OCI-LY7 (cell line): ENCODE measurements at regions not wholly inside any gene's neighbourhood (a gene's known extent, or its start where the extent isn't known, plus 50 kb on each side); places are given as distances from the start of the nearest gene placed in this dataset.

ENCODE experiments used
- EZH2phosphoT487 ChIP-seq: fragments of 200-600 bp; sonication (generic); IDR thresholded peaks from 2 replicates; pipeline ENCODE4 v1.6.1; 2018; ENCODE audit warnings: low read depth, borderline replicate concordance, mild to moderate bottlenecking, mixed run types, antibody characterized with exemption, low read length, moderate library complexity, mixed read lengths
- TF ChIP-seq, protein P1 (sequence below): fragments of 200-600 bp; sonication (generic); conservative IDR thresholded peaks from 2 replicates; pipeline ENCODE4 v1.5.1; 2014; ENCODE audit warnings: mild to moderate bottlenecking, antibody characterized with exemption, low read length, moderate library complexity, mixed read lengths

DNA sequence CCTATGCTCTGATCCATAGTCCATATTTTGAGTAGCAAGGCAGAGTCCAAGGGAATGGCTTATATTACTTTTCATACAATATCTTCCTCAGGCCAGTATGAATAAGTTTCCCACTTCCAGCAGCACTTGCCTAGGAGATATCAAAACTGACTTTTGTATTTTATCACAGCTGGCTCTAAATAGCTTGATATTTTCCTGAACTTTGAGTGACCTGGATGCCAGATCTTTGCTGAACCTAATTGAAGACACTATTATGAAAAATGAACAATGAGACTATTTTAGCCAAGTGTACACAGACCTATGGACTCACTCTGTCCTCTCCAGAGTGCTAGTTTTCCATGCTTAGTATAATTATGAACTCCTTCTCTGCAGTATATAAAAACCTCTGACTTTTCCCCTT, 475.6 kb upstream of the PTGER4 start:
- TF ChIP-seq, protein P1, sequence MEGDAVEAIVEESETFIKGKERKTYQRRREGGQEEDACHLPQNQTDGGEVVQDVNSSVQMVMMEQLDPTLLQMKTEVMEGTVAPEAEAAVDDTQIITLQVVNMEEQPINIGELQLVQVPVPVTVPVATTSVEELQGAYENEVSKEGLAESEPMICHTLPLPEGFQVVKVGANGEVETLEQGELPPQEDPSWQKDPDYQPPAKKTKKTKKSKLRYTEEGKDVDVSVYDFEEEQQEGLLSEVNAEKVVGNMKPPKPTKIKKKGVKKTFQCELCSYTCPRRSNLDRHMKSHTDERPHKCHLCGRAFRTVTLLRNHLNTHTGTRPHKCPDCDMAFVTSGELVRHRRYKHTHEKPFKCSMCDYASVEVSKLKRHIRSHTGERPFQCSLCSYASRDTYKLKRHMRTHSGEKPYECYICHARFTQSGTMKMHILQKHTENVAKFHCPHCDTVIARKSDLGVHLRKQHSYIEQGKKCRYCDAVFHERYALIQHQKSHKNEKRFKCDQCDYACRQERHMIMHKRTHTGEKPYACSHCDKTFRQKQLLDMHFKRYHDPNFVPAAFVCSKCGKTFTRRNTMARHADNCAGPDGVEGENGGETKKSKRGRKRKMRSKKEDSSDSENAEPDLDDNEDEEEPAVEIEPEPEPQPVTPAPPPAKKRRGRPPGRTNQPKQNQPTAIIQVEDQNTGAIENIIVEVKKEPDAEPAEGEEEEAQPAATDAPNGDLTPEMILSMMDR: no peak
- TF ChIP-seq EZH2phosphoT487: no peak
